ENCODE measurements at regions not wholly inside any gene's neighbourhood (a gene's known extent, or its start where the extent isn't known, plus 50 kb on each side); places are given as distances from the start of the nearest gene placed in this dataset.
"Not testable (repeated sequence)": the region's sequence is repeated elsewhere in the genome, so short reads cannot be mapped to it uniquely, and the experiment has no call there.

GRCh38 chr3:125918024-125918423, 51.0 kb upstream of the ROPN1B start:
- not testable (repeated sequence) for DNase-seq

DNA sequence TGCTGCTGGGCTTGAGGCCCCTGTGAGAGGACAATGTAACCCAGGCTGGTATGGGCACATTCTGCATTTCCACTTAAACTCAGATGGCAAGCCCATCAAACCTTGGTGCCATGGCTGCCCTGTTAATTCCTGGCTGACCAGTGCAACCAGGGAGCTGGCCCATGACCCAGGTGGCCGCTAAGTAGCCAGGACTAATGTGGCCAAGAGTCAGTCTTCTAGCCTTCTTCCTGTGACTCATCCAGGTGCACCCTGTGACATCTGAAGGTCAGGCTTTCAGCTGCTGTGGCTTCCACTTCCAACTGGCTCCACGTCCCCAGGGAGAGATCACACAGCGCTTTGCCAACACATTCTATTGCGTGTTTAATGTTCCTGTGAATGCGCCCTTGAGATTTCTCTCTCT, 50.5 kb upstream of the ROPN1B start:
- not testable (repeated sequence) for DNase-seq

DNA sequence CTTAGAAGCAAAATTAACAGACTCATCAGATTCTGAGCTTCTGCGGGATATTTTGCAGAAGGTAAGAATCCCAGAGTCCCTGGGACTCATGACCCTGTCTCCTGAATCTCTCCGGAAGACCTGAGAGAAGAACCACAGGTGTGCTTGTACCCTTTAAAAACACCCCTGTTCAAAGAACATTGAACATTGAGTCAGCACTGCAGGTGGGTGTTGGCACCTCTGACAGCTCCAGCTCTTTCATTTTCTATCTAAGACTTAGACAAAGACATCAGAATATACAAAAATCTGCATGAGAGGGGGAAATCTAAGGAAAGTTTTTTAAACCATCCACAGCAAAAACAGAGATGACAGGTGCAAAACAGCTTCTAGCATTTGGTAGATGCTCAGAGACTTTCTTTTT, 50.1 kb upstream of the ROPN1B start:
- DNase-seq: not testable (repeated sequence)
